Testis (tissue), 2 donors: ENCODE measurements at regions not wholly inside any gene's neighbourhood (a gene's known extent, or its start where the extent isn't known, plus 50 kb on each side); places are given as distances from the start of the nearest gene placed in this dataset.

Experiments
- POLR2A ChIP-seq: fragments of 450-650 bp; IDR thresholded peaks from one replicate; pipeline ENCODE4 v1.6.1; 2017; ENCODE audit warnings: antibody characterized with exemption, mild to moderate bottlenecking, moderate library complexity
- TF ChIP-seq, protein P1 (sequence below), 3 experiments: fragments of 450-650 bp in 2 of 3; fragments of 200-600 bp in 1 of 3; sonication (generic) in 1 of 3; IDR thresholded peaks; one replicate each; pipeline ENCODE4 v1.5.1; 2016 to 2019; ENCODE audit warnings: antibody characterized with exemption in 3 of 3, mild to moderate bottlenecking in 2 of 3, moderate library complexity in 1 of 3

DNA sequence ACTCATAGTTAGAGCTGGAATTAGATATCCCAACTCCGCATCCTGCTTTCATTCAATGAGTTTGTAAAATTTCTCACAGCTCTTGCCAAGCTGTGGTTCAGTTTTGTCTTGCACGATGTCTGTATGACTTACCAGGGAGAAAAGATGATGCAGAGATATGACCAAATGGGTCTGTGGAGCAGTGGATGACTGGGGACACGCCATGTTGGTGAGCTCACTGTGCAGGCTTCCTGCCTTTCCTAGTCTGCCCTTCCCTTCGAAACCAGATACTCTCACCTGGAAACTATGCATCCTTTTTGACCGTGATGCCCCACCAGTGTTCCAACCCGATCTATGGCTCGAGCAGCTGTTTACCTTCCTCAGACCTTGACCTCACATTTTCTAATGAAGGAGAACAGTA, 262.7 kb upstream of the BMP2 start:
- TF ChIP-seq, protein P1, sequence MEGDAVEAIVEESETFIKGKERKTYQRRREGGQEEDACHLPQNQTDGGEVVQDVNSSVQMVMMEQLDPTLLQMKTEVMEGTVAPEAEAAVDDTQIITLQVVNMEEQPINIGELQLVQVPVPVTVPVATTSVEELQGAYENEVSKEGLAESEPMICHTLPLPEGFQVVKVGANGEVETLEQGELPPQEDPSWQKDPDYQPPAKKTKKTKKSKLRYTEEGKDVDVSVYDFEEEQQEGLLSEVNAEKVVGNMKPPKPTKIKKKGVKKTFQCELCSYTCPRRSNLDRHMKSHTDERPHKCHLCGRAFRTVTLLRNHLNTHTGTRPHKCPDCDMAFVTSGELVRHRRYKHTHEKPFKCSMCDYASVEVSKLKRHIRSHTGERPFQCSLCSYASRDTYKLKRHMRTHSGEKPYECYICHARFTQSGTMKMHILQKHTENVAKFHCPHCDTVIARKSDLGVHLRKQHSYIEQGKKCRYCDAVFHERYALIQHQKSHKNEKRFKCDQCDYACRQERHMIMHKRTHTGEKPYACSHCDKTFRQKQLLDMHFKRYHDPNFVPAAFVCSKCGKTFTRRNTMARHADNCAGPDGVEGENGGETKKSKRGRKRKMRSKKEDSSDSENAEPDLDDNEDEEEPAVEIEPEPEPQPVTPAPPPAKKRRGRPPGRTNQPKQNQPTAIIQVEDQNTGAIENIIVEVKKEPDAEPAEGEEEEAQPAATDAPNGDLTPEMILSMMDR (IDR thresholded peaks at IDR 0.05) = no peak
- no peak for TF ChIP-seq POLR2A
